SH-SY5Y (cell line): ENCODE measurements at regions not wholly inside any gene's neighbourhood (a gene's known extent, or its start where the extent isn't known, plus 50 kb on each side); places are given as distances from the start of the nearest gene placed in this dataset.

ENCODE experiments used
- GATA2 ChIP-seq: IDR thresholded peaks from 2 replicates; pipeline ENCODE4 v1.6.1; 2011; ENCODE audit warnings: mild to moderate bottlenecking, low read depth, low read length
- GATA3 ChIP-seq: IDR thresholded peaks from 2 replicates; pipeline ENCODE4 v1.6.1; 2011; ENCODE audit warnings: low read depth, mild to moderate bottlenecking, low read length, moderate library complexity

GRCh38 chr12:18951218-18951617, 178.3 kb upstream of the PLEKHA5 start:
- TF ChIP-seq GATA2 (no peak), GATA3 (no peak)
